ENCODE measurements at regions not wholly inside any gene's neighbourhood (a gene's known extent, or its start where the extent isn't known, plus 50 kb on each side); places are given as distances from the start of the nearest gene placed in this dataset.

- TF ChIP-seq EZH2 (IDR thresholded peaks at IDR 0.05; ENCODE audit: low read length, missing control alignments) (no peak), CTCF (conservative IDR thresholded peaks at IDR 0.05 in 1 of 2, IDR thresholded peaks at IDR 0.05 in 1 of 2; ENCODE audit: low read depth in 1 of 2, low read length in 2 of 2) (no peak)
- Histone ChIP-seq H3K27ac (ENCODE audit: insufficient read depth, low read length) (no peak overlapping the region), H3K4me2 (ENCODE audit: extremely low read depth, insufficient read depth, low read length) (no peak overlapping the region), H3K9ac (ENCODE audit: insufficient read depth, low read length) (no peak overlapping the region), H4K20me1 (ENCODE audit: control insufficient read depth, extremely low read depth, insufficient read depth, low read length) (no peaks in the 10 kb centered on the region), H3K27me3 (ENCODE audit: control insufficient read depth, insufficient read depth, low read length) (peaks cover 5% of the 10 kb centered on the region), H3K9me3 (ENCODE audit: control insufficient read depth, insufficient read depth, low read depth, low read length) (no peaks in the 10 kb centered on the region), H2AFZ (ENCODE audit: low read length) (no peak overlapping the region), H3K79me2 (ENCODE audit: control insufficient read depth, insufficient read depth, low read length) (no peaks in the 10 kb centered on the region), H3K4me3 (replicated peaks in 1 of 4; ENCODE audit: control extremely low read depth in 1 of 4, insufficient read depth in 1 of 4, low read depth in 3 of 4, low read length in 4 of 4) (no peak overlapping the region), H3K4me1 (ENCODE audit: control insufficient read depth, extremely low read depth, insufficient read depth, low read length) (no peaks in the 10 kb centered on the region), H3K36me3 (ENCODE audit: control insufficient read depth, insufficient read depth, low read length) (no peaks in the 10 kb centered on the region)
- DNase-seq (ENCODE audit: low read depth in 2 of 2): no peak
Observed at GRCh38 chr6:137601471-137601870, 107.3 kb upstream of the OLIG3 start.

GRCh38 chr6:137602313-137603197 lies 108.4 kb upstream of the OLIG3 start:
- Histone ChIP-seq H3K4me3 (replicated peaks in 1 of 4; ENCODE audit: control extremely low read depth in 1 of 4, insufficient read depth in 1 of 4, low read depth in 3 of 4, low read length in 4 of 4) (no peak overlapping the region), H2AFZ (ENCODE audit: low read length) (no peak overlapping the region), H3K36me3 (ENCODE audit: control insufficient read depth, insufficient read depth, low read length) (no peaks in the 10 kb centered on the region), H3K79me2 (ENCODE audit: control insufficient read depth, insufficient read depth, low read length) (no peaks in the 10 kb centered on the region), H3K9me3 (ENCODE audit: control insufficient read depth, insufficient read depth, low read depth, low read length) (no peaks in the 10 kb centered on the region), H3K27me3 (ENCODE audit: control insufficient read depth, insufficient read depth, low read length) (peaks cover 5% of the 10 kb centered on the region), H3K9ac (ENCODE audit: insufficient read depth, low read length) (no peak overlapping the region), H4K20me1 (ENCODE audit: control insufficient read depth, extremely low read depth, insufficient read depth, low read length) (no peaks in the 10 kb centered on the region), H3K4me1 (ENCODE audit: control insufficient read depth, extremely low read depth, insufficient read depth, low read length) (no peaks in the 10 kb centered on the region), H3K4me2 (ENCODE audit: extremely low read depth, insufficient read depth, low read length) (no peak overlapping the region), H3K27ac (ENCODE audit: insufficient read depth, low read length) (no peak overlapping the region)
- TF ChIP-seq EZH2 (IDR thresholded peaks at IDR 0.05; ENCODE audit: low read length, missing control alignments) (no peak), CTCF (conservative IDR thresholded peaks at IDR 0.05 in 1 of 2, IDR thresholded peaks at IDR 0.05 in 1 of 2; ENCODE audit: low read depth in 1 of 2, low read length in 2 of 2) (no peak)
- no peak for DNase-seq (ENCODE audit: low read depth in 2 of 2)

GRCh38 chr6:137610702-137611101 lies 116.5 kb upstream of the OLIG3 start:
- Histone ChIP-seq H3K9ac (ENCODE audit: insufficient read depth, low read length) (no peak overlapping the region), H3K4me2 (ENCODE audit: extremely low read depth, insufficient read depth, low read length) (no peak overlapping the region), H3K4me3 (replicated peaks in 1 of 4; ENCODE audit: control extremely low read depth in 1 of 4, insufficient read depth in 1 of 4, low read depth in 3 of 4, low read length in 4 of 4) (no peak overlapping the region), H3K4me1 (ENCODE audit: control insufficient read depth, extremely low read depth, insufficient read depth, low read length) (no peaks in the 10 kb centered on the region), H4K20me1 (ENCODE audit: control insufficient read depth, extremely low read depth, insufficient read depth, low read length) (no peaks in the 10 kb centered on the region), H2AFZ (ENCODE audit: low read length) (no peak overlapping the region), H3K36me3 (ENCODE audit: control insufficient read depth, insufficient read depth, low read length) (no peaks in the 10 kb centered on the region), H3K27ac (ENCODE audit: insufficient read depth, low read length) (no peak overlapping the region), H3K27me3 (ENCODE audit: control insufficient read depth, insufficient read depth, low read length) (no peaks in the 10 kb centered on the region), H3K9me3 (ENCODE audit: control insufficient read depth, insufficient read depth, low read depth, low read length) (no peaks in the 10 kb centered on the region), H3K79me2 (ENCODE audit: control insufficient read depth, insufficient read depth, low read length) (no peaks in the 10 kb centered on the region)
- DNase-seq (ENCODE audit: low read depth in 2 of 2): no peak
- TF ChIP-seq EZH2 (IDR thresholded peaks at IDR 0.05; ENCODE audit: low read length, missing control alignments): no peak
- TF ChIP-seq CTCF (conservative IDR thresholded peaks at IDR 0.05 in 1 of 2, IDR thresholded peaks at IDR 0.05 in 1 of 2; ENCODE audit: low read depth in 1 of 2, low read length in 2 of 2): no peak
